GM19239 (cell line): ENCODE measurements at regions not wholly inside any gene's neighbourhood (a gene's known extent, or its start where the extent isn't known, plus 50 kb on each side); places are given as distances from the start of the nearest gene placed in this dataset.
"Not testable (repeated sequence)": the region's sequence is repeated elsewhere in the genome, so short reads cannot be mapped to it uniquely, and the experiment has no call there.

Experiments used
- DNase-seq: peaks from one replicate; pipeline ENCODE4 v3.0.0; 2011; ENCODE audit warnings: low spot score; ENCODE audit not compliant: insufficient read length
- FAIRE-seq: peaks from 2 replicates; lab custom pipeline; 2011; peaks lifted over from hg19 to GRCh38; lab: Jason Lieb, UNC

DNA sequence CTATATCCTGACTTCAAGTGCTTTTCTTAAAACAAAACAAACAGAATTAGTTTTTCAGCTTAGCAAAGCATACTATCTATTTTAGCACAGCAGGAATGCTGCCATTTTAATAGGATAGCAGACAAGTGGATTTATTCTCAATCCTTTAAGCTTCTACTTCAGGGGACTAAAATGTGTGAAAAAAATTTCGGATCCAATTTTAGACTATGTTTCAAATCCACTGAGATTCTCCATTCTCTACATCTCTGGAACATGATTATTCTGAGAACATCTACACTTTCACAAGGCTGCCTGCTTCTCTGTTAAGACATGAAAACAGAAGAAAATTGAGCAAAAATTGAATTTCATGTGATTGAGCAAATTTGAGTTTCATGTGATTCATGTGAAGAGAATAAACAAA lies 1321.3 kb downstream of the HACE1 start:
- FAIRE-seq, result no peak
- DNase-seq, result no peak

GRCh38 chr6:103534814-103535213 lies 1324.9 kb downstream of the HACE1 start:
- FAIRE-seq, result no peak
- no peak for DNase-seq

- no peak for DNase-seq
- no peak for FAIRE-seq
Measured at GRCh38 chr6:103534095-103534494, 1325.6 kb downstream of the HACE1 start.

GRCh38 chr6:103522045-103522444 lies 1337.7 kb downstream of the HACE1 start:
- DNase-seq (no peak), FAIRE-seq (no peak)

GRCh38 chr6:103516336-103516735 lies 1343.4 kb downstream of the HACE1 start:
- FAIRE-seq, result no peak

DNA sequence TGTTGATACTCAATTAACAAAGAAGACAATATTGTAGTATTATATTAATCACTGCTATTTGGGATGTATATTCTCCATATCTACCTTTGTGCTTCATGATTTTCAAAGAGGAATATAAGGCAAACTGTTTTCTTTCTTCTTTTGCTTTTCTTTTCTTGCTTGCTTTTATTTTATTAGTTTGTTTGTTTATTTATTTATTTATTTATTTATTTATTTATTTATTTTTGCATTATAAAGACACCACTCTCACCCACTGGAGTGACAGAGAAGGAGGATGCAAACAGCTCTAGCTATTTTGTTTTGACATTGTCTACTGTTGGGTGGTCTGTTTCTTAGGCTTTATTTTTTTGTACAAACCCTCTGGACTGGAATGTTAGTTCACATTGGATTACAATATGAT lies 1352.7 kb downstream of the HACE1 start:
- DNase-seq, result no peak
- FAIRE-seq, result no peak

More at GRCh38 chr6:103516336-103516735, 1343.4 kb downstream of the HACE1 start:
- DNase-seq, result no peak

DNA sequence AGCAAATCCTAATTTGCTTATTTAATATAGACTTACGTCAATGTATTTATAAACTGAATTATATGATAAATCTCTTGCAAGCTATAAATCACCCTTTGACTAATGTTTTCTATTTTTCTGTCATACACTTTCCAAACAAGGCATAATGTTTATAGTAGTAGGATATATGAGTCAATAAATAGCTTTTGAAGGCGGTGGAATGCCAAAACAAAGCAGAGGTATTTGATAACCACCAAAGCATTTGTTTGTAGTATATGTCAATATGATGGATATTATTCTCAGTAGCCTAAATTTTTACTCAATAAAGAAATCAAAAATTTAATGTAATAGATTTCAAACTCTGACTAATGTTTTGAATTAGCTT lies 1354.6 kb downstream of the HACE1 start:
- FAIRE-seq, result no peak
- no peak for DNase-seq

DNA sequence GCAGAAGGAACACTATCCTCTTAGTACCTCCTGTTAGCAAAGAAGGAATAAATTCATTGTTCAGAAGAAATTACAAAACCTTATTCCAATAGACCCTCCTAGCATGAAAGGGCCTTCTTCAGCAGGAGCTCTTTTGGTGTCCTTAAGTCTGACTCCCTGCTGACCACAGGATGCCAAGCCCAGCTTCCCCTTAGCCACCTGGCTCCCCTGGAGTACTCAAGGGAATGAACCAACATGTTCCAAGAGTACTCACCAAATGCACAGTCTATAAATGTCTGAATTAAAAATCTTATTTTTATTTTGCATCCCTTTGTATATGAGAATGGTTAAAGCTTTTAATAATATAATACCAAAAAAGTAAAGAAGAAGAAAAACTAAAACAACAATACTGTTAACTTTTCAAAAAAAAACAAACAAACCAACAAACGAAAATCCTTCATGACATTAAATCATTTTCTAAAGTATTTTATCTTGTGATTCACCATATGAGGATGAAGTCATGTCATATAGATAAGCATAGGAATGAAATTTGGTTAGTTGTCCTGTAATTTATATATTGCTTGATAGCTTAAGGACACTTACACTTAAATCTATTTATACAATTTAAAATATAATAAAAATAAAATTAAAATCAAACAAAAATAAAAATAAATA lies 1355.1 kb downstream of the HACE1 start:
- no peak for DNase-seq
- FAIRE-seq, result no peak

- not testable (repeated sequence) for DNase-seq, FAIRE-seq
Measured at GRCh38 chr6:103496588-103496987, 1363.1 kb downstream of the HACE1 start.

DNA sequence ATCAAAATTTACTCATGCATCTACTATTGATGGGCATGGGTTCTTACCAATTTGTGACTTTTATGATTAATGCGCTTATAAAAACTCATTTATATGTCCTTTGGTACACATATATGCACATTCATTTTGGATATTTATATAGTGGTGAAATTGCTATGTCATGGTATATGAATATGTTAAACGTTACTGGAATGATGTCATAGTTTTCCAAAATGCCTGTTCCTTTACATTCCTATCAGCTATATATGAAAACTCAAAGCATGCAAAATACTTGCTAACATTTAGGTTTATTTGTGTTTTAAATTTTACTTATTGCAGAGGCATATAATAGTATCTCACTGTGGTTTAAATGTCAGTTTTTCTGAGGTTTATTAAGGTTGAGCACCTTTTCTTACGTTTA lies 1403.1 kb downstream of the HACE1 start:
- DNase-seq (no peak), FAIRE-seq (no peak)

DNA sequence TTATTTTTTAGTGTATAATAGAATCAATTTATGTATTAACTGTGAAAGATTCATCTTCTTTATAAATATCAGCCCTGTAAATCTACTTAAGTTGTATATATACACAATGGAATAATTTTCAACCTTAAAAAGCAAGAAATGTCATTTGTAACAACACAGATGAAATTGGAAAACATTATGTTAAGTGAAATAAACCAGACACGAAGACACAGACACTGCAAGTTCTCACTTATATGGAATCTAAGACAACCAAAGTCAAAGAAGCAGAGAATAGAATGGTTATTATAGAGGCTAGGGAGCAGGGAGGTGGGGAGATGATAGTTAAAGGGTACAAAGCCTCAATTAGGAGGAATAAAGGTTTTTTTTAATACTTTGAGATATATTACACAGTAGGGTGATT lies 1404.4 kb downstream of the HACE1 start:
- DNase-seq (no peak), FAIRE-seq (no peak)

GRCh38 chr6:103409475-103409874 lies 1450.2 kb downstream of the HACE1 start:
- no peak for DNase-seq
- FAIRE-seq, result no peak

GRCh38 chr6:103405321-103405720 lies 1454.4 kb downstream of the HACE1 start:
- DNase-seq, result no peak
- no peak for FAIRE-seq

- DNase-seq, result no peak
- FAIRE-seq, result no peak
Measured at GRCh38 chr6:103404799-103405198, 1454.9 kb downstream of the HACE1 start.

GRCh38 chr6:103396768-103397167 lies 1463.0 kb downstream of the HACE1 start:
- no peak for FAIRE-seq
- no peak for DNase-seq

DNA sequence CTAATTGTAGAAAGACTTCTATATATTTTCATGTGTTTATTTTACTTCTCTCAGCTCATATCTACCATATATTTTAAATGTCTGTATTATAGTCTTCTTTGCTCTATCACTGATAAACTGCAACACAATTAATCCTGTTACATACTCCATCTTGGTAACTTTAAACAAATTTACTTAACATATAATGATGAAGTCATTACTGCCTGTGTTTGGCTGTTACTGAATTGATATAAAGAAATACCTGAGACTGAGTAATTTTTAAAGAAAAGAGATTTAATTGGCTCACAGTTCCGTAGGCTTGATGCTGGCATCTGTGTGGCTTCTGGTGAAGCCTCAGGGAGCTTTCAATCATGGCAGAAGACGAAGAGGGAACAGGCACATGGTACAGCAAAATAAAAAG lies 1480.4 kb downstream of the HACE1 start:
- no peak for DNase-seq
- no peak for FAIRE-seq

- FAIRE-seq, result no peak
- no peak for DNase-seq
Measured at GRCh38 chr6:103367212-103367611, 1492.5 kb downstream of the HACE1 start.

DNA sequence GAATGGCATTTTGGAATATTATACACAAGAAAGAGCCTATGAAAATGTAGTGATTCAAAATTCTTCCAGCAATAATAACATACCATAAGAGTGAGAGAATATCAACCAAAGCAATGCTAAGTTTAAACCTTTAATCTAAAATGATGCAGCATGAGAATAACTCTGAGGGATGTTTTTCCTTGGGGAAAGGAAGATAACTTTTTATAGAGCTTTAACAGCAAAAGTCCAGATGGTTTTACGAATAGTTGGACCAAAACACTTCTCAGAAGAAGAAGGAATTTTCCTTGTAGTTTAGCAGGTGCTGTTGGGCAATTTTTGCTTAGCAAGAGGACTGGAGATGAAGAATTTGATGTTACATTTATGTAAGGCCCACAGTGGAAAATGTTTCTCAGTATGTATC lies 1503.2 kb downstream of the HACE1 start:
- FAIRE-seq (no peak), DNase-seq (no peak)

DNA sequence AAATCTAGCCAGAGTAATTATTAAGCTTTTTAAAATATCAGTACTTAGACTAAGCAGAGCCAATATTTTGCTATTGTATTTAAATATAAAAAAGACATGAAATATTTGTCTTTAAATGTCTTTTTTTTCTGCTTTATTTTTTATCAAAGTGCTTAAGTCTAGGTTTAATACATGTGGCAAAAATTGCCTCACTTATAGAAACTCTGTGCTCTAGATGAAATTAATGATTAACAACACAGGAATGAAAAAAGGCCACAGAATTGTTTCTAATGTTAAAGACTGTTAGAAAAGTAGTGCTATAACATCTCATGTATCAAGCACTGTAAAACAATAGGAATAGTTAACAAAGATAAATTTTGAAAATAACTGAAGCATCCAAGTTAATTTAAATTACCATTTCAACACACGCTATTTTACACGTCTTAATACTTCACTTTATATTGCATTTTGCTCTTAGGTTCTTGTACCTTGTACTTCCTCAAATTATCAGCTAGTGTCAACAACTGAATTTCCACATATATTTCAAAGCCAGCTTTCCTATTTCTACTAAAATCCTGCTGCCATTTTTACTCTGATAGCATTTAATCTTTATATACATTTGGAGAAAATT lies 1515.1 kb downstream of the HACE1 start:
- FAIRE-seq (no peak), DNase-seq (no peak)

GRCh38 chr6:103335412-103335811 lies 1524.3 kb downstream of the HACE1 start:
- DNase-seq (no peak), FAIRE-seq (no peak)

GRCh38 chr6:103326760-103327757 lies 1532.7 kb downstream of the HACE1 start:
- FAIRE-seq (no peak), DNase-seq (no peak)
